CD4-positive, alpha-beta T cell (primary cell): ENCODE measurements at regions not wholly inside any gene's neighbourhood (a gene's known extent, or its start where the extent isn't known, plus 50 kb on each side); places are given as distances from the start of the nearest gene placed in this dataset.

ENCODE experiments used
- ATAC-seq: fragments of 200-7000 bp; cut with Tn5 transposase; one replicate; pipeline ENCODE4 v1.10.0; 2022; ENCODE audit warnings: mild to moderate bottlenecking; ENCODE audit not compliant: poor library complexity
- CTCF ChIA-PET: fragments of 350-600 bp; sonication (Branson Sonifier 250); formaldehyde crosslinking; loops from one replicate; lab custom pipeline; 2021; ENCODE audit warnings: antibody characterized with exemption, inconsistent platforms; lab: Charles Lee
- POLR2A ChIA-PET: fragments of 350-600 bp; sonication (Branson Sonifier 250); formaldehyde crosslinking; loops from one replicate; lab custom pipeline; 2021; ENCODE audit warnings: antibody characterized with exemption, inconsistent platforms; lab: Charles Lee
- DNase-seq, 14 experiments: peaks; one replicate each; pipeline ENCODE4 v3.0.0-alpha.2; 2013 to 2020; ENCODE audit warnings: mixed read lengths in 2 of 14
- H3K27ac ChIP-seq, 2 donors: one replicate each; pipeline versions ENCODE4 v1.5.1 to v1.7.0; 2013; ENCODE audit warnings: low read length in 2 of 2, low read depth in 1 of 2, mild to moderate bottlenecking in 1 of 2
- H3K27me3 ChIP-seq, 2 experiments: 1 replicate in 1 of 2; 2 replicates in 1 of 2; pipeline versions ENCODE4 v1.6.1 to v1.7.0; 2013; ENCODE audit warnings: low read length in 2 of 2, control low read depth in 1 of 2, mild to moderate bottlenecking in 1 of 2, moderate library complexity in 1 of 2; ENCODE audit not compliant: insufficient read depth in 2 of 2, control insufficient read depth in 1 of 2
- H3K36me3 ChIP-seq: one replicate; pipeline ENCODE4 v1.6.1; 2013; ENCODE audit warnings: low read length, control low read depth; ENCODE audit not compliant: insufficient read depth
- H3K4me1 ChIP-seq: one replicate; pipeline ENCODE4 v1.6.1; 2013; ENCODE audit warnings: low read length, control low read depth; ENCODE audit not compliant: insufficient read depth
- H3K4me3 ChIP-seq: one replicate; pipeline ENCODE4 v1.5.1; 2013; ENCODE audit warnings: mild to moderate bottlenecking, low read length, moderate library complexity
- H3K9me3 ChIP-seq, 2 experiments: 1 replicate in 1 of 2; 2 replicates in 1 of 2; pipeline versions ENCODE4 v1.6.1 to v1.7.0; 2013; ENCODE audit warnings: low read length in 2 of 2, mild to moderate bottlenecking in 2 of 2, control low read depth in 1 of 2, moderate library complexity in 1 of 2; ENCODE audit not compliant: control insufficient read depth in 1 of 2, insufficient read depth in 1 of 2
- H3K27ac Mint-ChIP-seq: one replicate; pipeline ENCODE4 v1.8.0; 2020; ENCODE audit warnings: mixed read lengths
- H3K27me3 Mint-ChIP-seq: one replicate; pipeline ENCODE4 v1.8.0; 2021; ENCODE audit warnings: mixed read lengths
- H3K36me3 Mint-ChIP-seq: one replicate; pipeline ENCODE4 v1.8.0; 2021; ENCODE audit warnings: low read depth, mixed read lengths
- H3K4me1 Mint-ChIP-seq: one replicate; pipeline ENCODE4 v1.8.0; 2021; ENCODE audit warnings: low read depth, mixed read lengths
- H3K4me3 Mint-ChIP-seq: one replicate; pipeline ENCODE4 v1.8.0; 2020; ENCODE audit warnings: mild to moderate bottlenecking, mixed read lengths
- H3K9me3 Mint-ChIP-seq: one replicate; pipeline ENCODE4 v1.8.0; 2020; ENCODE audit warnings: mixed read lengths
- intact Hi-C, 2 experiments: fragments of 100-400 bp; cut with DNase I in 1 of 2; cut with micrococcal nuclease in 1 of 2; formaldehyde crosslinking; loops; one replicate each; pipeline versions ENCODE4 v1.15.1 to v1.9.0; 2023 to 2025; cut with DNase I, micrococcal nuclease
- TF ChIP-seq, protein P1 (sequence below): fragments of 200-600 bp; IDR thresholded peaks from one replicate; pipeline ENCODE4 v1.8.0; 2022; ENCODE audit warnings: antibody characterized with exemption, mild to moderate bottlenecking

DNA sequence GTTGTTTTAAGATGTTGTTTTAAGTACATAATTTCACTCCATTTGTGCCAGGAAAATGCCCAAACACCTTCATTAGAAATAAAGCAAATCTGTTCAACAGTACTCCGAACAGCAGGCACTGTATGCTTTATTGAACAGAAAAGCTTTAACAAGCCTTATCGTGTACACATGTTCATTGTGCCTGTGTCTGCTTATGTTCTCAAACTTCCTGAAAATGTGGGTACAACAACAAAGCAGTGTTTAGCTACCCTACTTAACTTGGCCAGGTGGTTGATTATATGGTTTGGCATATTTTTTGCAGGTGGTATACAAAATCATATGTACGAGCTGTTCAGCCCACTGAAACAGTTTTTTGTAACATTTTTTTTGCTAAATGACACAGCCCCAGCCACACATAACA, 718.0 kb downstream of the DACH1 start:
- Mint-ChIP-seq H3K27me3 (no peaks in the 10 kb centered on the region), H3K9me3 (no peaks in the 10 kb centered on the region), H3K36me3 (no peaks in the 10 kb centered on the region), H3K27ac (no peak overlapping the region), H3K4me1 (no peaks in the 10 kb centered on the region), H3K4me3 (no peak overlapping the region)
- Histone ChIP-seq H3K9me3 (no peaks in the 10 kb centered on the region), H3K4me1 (no peaks in the 10 kb centered on the region), H3K27ac (no peak overlapping the region), H3K4me3 (no peak overlapping the region), H3K27me3 (no peaks in the 10 kb centered on the region), H3K36me3 (no peaks in the 10 kb centered on the region)
- intact Hi-C loops, result no loop called here
- CTCF ChIA-PET, result no interaction called here
- POLR2A ChIA-PET, result no interaction called here
- DNase-seq (no peak), ATAC-seq (no peak)
- TF ChIP-seq, protein P1, sequence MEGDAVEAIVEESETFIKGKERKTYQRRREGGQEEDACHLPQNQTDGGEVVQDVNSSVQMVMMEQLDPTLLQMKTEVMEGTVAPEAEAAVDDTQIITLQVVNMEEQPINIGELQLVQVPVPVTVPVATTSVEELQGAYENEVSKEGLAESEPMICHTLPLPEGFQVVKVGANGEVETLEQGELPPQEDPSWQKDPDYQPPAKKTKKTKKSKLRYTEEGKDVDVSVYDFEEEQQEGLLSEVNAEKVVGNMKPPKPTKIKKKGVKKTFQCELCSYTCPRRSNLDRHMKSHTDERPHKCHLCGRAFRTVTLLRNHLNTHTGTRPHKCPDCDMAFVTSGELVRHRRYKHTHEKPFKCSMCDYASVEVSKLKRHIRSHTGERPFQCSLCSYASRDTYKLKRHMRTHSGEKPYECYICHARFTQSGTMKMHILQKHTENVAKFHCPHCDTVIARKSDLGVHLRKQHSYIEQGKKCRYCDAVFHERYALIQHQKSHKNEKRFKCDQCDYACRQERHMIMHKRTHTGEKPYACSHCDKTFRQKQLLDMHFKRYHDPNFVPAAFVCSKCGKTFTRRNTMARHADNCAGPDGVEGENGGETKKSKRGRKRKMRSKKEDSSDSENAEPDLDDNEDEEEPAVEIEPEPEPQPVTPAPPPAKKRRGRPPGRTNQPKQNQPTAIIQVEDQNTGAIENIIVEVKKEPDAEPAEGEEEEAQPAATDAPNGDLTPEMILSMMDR, result no peak

- Histone ChIP-seq H3K27ac (no peak overlapping the region), H3K27me3 (no peaks in the 10 kb centered on the region), H3K4me3 (no peak overlapping the region), H3K9me3 (no peaks in the 10 kb centered on the region), H3K4me1 (no peaks in the 10 kb centered on the region), H3K36me3 (no peaks in the 10 kb centered on the region)
- no peak overlapping the region for H3K4me3 Mint-ChIP-seq
- DNase-seq (no peak), ATAC-seq (no peak)
- H3K4me1 Mint-ChIP-seq, result no peaks in the 10 kb centered on the region
- intact Hi-C loops, result no loop called here
- H3K27me3 Mint-ChIP-seq, result no peaks in the 10 kb centered on the region
- CTCF ChIA-PET, result no interaction called here
- no peaks in the 10 kb centered on the region for H3K9me3 Mint-ChIP-seq
- H3K27ac Mint-ChIP-seq, result no peak overlapping the region
- POLR2A ChIA-PET, result no interaction called here
- TF ChIP-seq, protein P1, result no peak
- H3K36me3 Mint-ChIP-seq, result no peaks in the 10 kb centered on the region
These were observed 718.6 kb downstream of the DACH1 start for GRCh38 chr13:71148396-71148795.

DNA sequence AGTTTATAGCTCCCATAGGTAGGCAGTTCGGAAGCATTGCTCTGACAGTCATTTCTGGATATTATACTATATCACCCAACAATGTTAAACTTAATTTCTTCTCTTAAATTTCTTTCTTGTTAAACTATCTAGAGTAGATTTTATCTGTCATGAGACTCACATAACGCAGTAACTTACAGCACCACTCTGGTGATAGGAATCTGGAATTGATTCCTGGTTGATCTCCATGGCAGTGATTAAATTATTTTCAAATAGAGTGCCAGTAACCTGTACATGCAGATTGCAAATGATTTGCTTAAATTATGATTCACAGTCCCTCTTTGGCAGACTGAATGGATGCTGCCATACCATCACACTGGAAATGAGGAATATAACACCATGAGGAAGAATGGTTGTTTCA, 722.1 kb downstream of the DACH1 start:
- intact Hi-C loops, result no loop called here
- Histone ChIP-seq H3K27ac (no peak overlapping the region), H3K4me3 (no peak overlapping the region), H3K9me3 (no peaks in the 10 kb centered on the region), H3K27me3 (no peaks in the 10 kb centered on the region), H3K4me1 (no peaks in the 10 kb centered on the region), H3K36me3 (no peaks in the 10 kb centered on the region)
- Mint-ChIP-seq H3K27ac (no peak overlapping the region), H3K9me3 (no peaks in the 10 kb centered on the region), H3K4me3 (no peak overlapping the region), H3K36me3 (no peaks in the 10 kb centered on the region), H3K4me1 (no peaks in the 10 kb centered on the region), H3K27me3 (no peaks in the 10 kb centered on the region)
- no peak for DNase-seq
- ChIA-PET CTCF (no interaction called here), POLR2A (no interaction called here)
- no peak for ATAC-seq
- TF ChIP-seq, protein P1, result no peak
